Astrocyte (in vitro differentiated cells and primary cell): ENCODE measurements at regions not wholly inside any gene's neighbourhood (a gene's known extent, or its start where the extent isn't known, plus 50 kb on each side); places are given as distances from the start of the nearest gene placed in this dataset.
"Not testable (repeated sequence)": the region's sequence is repeated elsewhere in the genome, so short reads cannot be mapped to it uniquely, and the experiment has no call there.

ENCODE experiments used
- DNase-seq: peaks from one replicate; pipeline ENCODE4 v3.0.0-alpha.2; 2010; ENCODE audit warnings: low read depth
- FAIRE-seq: peaks from 2 replicates; lab custom pipeline; 2011; peaks lifted over from hg19 to GRCh38; lab: Jason Lieb, UNC
- H2AFZ ChIP-seq: 2 replicates; pipeline ENCODE4 v1.6.0; 2012; ENCODE audit warnings: low read depth, low read length, inconsistent platforms
- H3K27ac ChIP-seq: 2 replicates; pipeline ENCODE4 v1.5.1; 2011; ENCODE audit warnings: low read depth, low read length, inconsistent platforms
- H3K27me3 ChIP-seq: 2 replicates; pipeline ENCODE4 v1.6.0; 2011; ENCODE audit warnings: low read length, inconsistent platforms; ENCODE audit not compliant: insufficient read depth
- H3K36me3 ChIP-seq: 2 replicates; pipeline ENCODE4 v1.5.1; 2011; ENCODE audit warnings: low read length, inconsistent platforms; ENCODE audit not compliant: insufficient read depth
- H3K4me1 ChIP-seq: 2 replicates; pipeline ENCODE4 v1.5.1; 2011; ENCODE audit warnings: low read length, inconsistent platforms; ENCODE audit not compliant: insufficient read depth
- H3K4me2 ChIP-seq: 2 replicates; pipeline ENCODE4 v1.6.0; 2012; ENCODE audit warnings: low read length, inconsistent platforms
- H3K4me3 ChIP-seq: 2 replicates; pipeline ENCODE4 v1.5.1; 2011; ENCODE audit warnings: low read depth, mild to moderate bottlenecking, low read length, inconsistent platforms; ENCODE audit not compliant: insufficient read depth
- H3K79me2 ChIP-seq: 2 replicates; pipeline ENCODE4 v1.6.0; 2012; ENCODE audit warnings: mild to moderate bottlenecking, low read length, inconsistent platforms; ENCODE audit not compliant: insufficient read depth
- H3K9ac ChIP-seq: 2 replicates; pipeline ENCODE4 v1.6.0; 2012; ENCODE audit warnings: mild to moderate bottlenecking, low read length, inconsistent platforms
- H3K9me3 ChIP-seq: 2 replicates; pipeline ENCODE4 v1.5.1; 2012; ENCODE audit warnings: low read depth, mild to moderate bottlenecking, low read length, inconsistent platforms; ENCODE audit not compliant: insufficient read depth
- H4K20me1 ChIP-seq: 2 replicates; pipeline ENCODE4 v1.6.0; 2012; ENCODE audit warnings: low read length, inconsistent platforms; ENCODE audit not compliant: insufficient read depth
- H3K27ac Mint-ChIP-seq: one replicate; pipeline ENCODE4 v1.8.0; 2021; ENCODE audit warnings: mild to moderate bottlenecking, mixed read lengths; ENCODE audit not compliant: unreplicated experiment
- H3K27me3 Mint-ChIP-seq: one replicate; pipeline ENCODE4 v1.8.0; 2021; ENCODE audit warnings: low read depth, mixed read lengths; ENCODE audit not compliant: unreplicated experiment
- H3K36me3 Mint-ChIP-seq: one replicate; pipeline ENCODE4 v1.8.0; 2021; ENCODE audit warnings: low read depth, mixed read lengths; ENCODE audit not compliant: unreplicated experiment
- H3K4me1 Mint-ChIP-seq: one replicate; pipeline ENCODE4 v1.8.0; 2021; ENCODE audit warnings: low read depth, mixed read lengths; ENCODE audit not compliant: unreplicated experiment
- H3K4me3 Mint-ChIP-seq: one replicate; pipeline ENCODE4 v1.8.0; 2021; ENCODE audit warnings: mild to moderate bottlenecking, moderate library complexity, mixed read lengths; ENCODE audit not compliant: unreplicated experiment
- H3K9me3 Mint-ChIP-seq: one replicate; pipeline ENCODE4 v1.8.0; 2021; ENCODE audit warnings: mild to moderate bottlenecking, mixed read lengths; ENCODE audit not compliant: unreplicated experiment
- CTCF ChIP-seq: IDR thresholded peaks from 2 replicates; pipeline ENCODE4 v1.5.1; 2011; ENCODE audit warnings: low read depth, mild to moderate bottlenecking, inconsistent platforms, low read length, moderate library complexity; ENCODE audit not compliant: insufficient read depth
- EZH2 ChIP-seq: IDR thresholded peaks from 2 replicates; pipeline ENCODE4 v1.6.1; 2012; ENCODE audit warnings: mild to moderate bottlenecking, low read length, inconsistent platforms; ENCODE audit not compliant: insufficient read depth

GRCh38 chr15:50848349-50848748 lies 60.1 kb upstream of the AP4E1 start:
- no peak for FAIRE-seq
- no peak overlapping the region for H3K4me3 ChIP-seq

GRCh38 chr15:50845181-50845580 lies 63.3 kb upstream of the AP4E1 start:
- H3K79me2 ChIP-seq, H3K4me3 ChIP-seq, H3K27me3 Mint-ChIP-seq, H4K20me1 ChIP-seq, H3K27me3 ChIP-seq, H2AFZ ChIP-seq, H3K4me2 ChIP-seq, H3K4me1 Mint-ChIP-seq, H3K36me3 Mint-ChIP-seq, H3K9me3 ChIP-seq, H3K9ac ChIP-seq, H3K9me3 Mint-ChIP-seq, DNase-seq, H3K36me3 ChIP-seq, H3K4me3 Mint-ChIP-seq, FAIRE-seq, H3K27ac Mint-ChIP-seq, H3K4me1 ChIP-seq, H3K27ac ChIP-seq: not testable (repeated sequence)

More at GRCh38 chr15:50848349-50848748, 60.1 kb upstream of the AP4E1 start:
- Mint-ChIP-seq H3K36me3 (no peaks in the 10 kb centered on the region), H3K27ac (no peak overlapping the region), H3K4me3 (no peak overlapping the region), H3K27me3 (peaks cover 2% of the 10 kb centered on the region), H3K9me3 (peaks cover 4% of the 10 kb centered on the region), H3K4me1 (no peaks in the 10 kb centered on the region)
- no peaks in the 10 kb centered on the region for H3K36me3 ChIP-seq
- no peak overlapping the region for H3K27ac ChIP-seq
- no peak overlapping the region for H3K4me2 ChIP-seq
- TF ChIP-seq EZH2 (no peak), CTCF (no peak)
- H2AFZ ChIP-seq = no peak overlapping the region
- H4K20me1 ChIP-seq = no peaks in the 10 kb centered on the region
- DNase-seq = no peak
- H3K79me2 ChIP-seq = no peaks in the 10 kb centered on the region
- no peaks in the 10 kb centered on the region for H3K4me1 ChIP-seq
- H3K9ac ChIP-seq = no peak overlapping the region
- no peaks in the 10 kb centered on the region for H3K9me3 ChIP-seq
- no peaks in the 10 kb centered on the region for H3K27me3 ChIP-seq

- Histone ChIP-seq H3K9me3 (no peaks in the 10 kb centered on the region), H3K27me3 (no peaks in the 10 kb centered on the region), H3K4me2 (no peak overlapping the region), H3K4me3 (no peak overlapping the region), H3K79me2 (no peaks in the 10 kb centered on the region), H3K27ac (no peak overlapping the region), H3K4me1 (no peaks in the 10 kb centered on the region), H3K9ac (no peak overlapping the region), H2AFZ (no peak overlapping the region), H4K20me1 (no peaks in the 10 kb centered on the region), H3K36me3 (no peaks in the 10 kb centered on the region)
- no peak for DNase-seq
- TF ChIP-seq EZH2 (no peak), CTCF (no peak)
- peaks cover 8% of the 10 kb centered on the region for H3K9me3 Mint-ChIP-seq
- H3K4me3 Mint-ChIP-seq = no peak overlapping the region
- H3K27ac Mint-ChIP-seq = no peak overlapping the region
- peaks cover 2% of the 10 kb centered on the region for H3K36me3 Mint-ChIP-seq
- H3K27me3 Mint-ChIP-seq = peaks cover 2% of the 10 kb centered on the region
- H3K4me1 Mint-ChIP-seq = no peaks in the 10 kb centered on the region
- no peak for FAIRE-seq
Observed at GRCh38 chr15:50840520-50840919, 68.0 kb upstream of the AP4E1 start.
